H1 (cell line): ENCODE measurements at regions not wholly inside any gene's neighbourhood (a gene's known extent, or its start where the extent isn't known, plus 50 kb on each side); places are given as distances from the start of the nearest gene placed in this dataset.

ENCODE experiments used
- CTCF ChIA-PET: fragments of 300-600 bp; sonication (Branson Sonifier 250); formaldehyde crosslinking; loops from one replicate; lab custom pipeline; 2021; ENCODE audit not compliant: partially characterized antibody; lab: Charles Lee
- POLR2A ChIA-PET: fragments of 300-600 bp; sonication (Branson Sonifier 250); formaldehyde crosslinking; loops from one replicate; lab custom pipeline; 2021; ENCODE audit warnings: inconsistent platforms; ENCODE audit not compliant: partially characterized antibody; lab: Charles Lee
- DNase-seq, 2 experiments: peaks; one replicate each; pipeline versions ENCODE4 v3.0.0 to v3.0.0-alpha.2; 2010 to 2022; ENCODE audit warnings: low spot score in 2 of 2, low read depth in 1 of 2, mixed read lengths in 1 of 2
- FAIRE-seq: peaks from 2 replicates; lab custom pipeline; 2011; peaks lifted over from hg19 to GRCh38; lab: Jason Lieb, UNC
- H2AFZ ChIP-seq: 2 replicates; pipeline ENCODE4 v1.8.1; 2012; ENCODE audit warnings: low read length, inconsistent platforms
- H2AK5ac ChIP-seq: 2 replicates; pipeline ENCODE4 v1.6.1; 2013; ENCODE audit warnings: low read depth, low read length
- H2BK120ac ChIP-seq: replicated peaks from 2 replicates; pipeline ENCODE3; 2013; ENCODE audit warnings: low read depth, low read length, inconsistent platforms
- H2BK12ac ChIP-seq: 2 replicates; pipeline ENCODE4 v1.6.1; 2013; ENCODE audit warnings: low read depth, low read length
- H2BK15ac ChIP-seq: 2 replicates; pipeline ENCODE4 v1.6.1; 2013; ENCODE audit warnings: low read length
- H2BK20ac ChIP-seq: 2 replicates; pipeline ENCODE4 v1.6.1; 2013; ENCODE audit warnings: low read length
- H2BK5ac ChIP-seq: 2 replicates; pipeline ENCODE4 v1.6.1; 2013; ENCODE audit warnings: low read depth, low read length
- H3K14ac ChIP-seq: 2 replicates; pipeline ENCODE4 v1.6.1; 2013; ENCODE audit warnings: inconsistent platforms; ENCODE audit not compliant: insufficient read length
- H3K18ac ChIP-seq: 2 replicates; pipeline ENCODE4 v1.6.1; 2013; ENCODE audit warnings: low read length; ENCODE audit errors: extremely low read depth
- H3K23ac ChIP-seq: 2 replicates; pipeline ENCODE4 v1.6.1; 2013; ENCODE audit warnings: inconsistent platforms; ENCODE audit not compliant: insufficient read length
- H3K23me2 ChIP-seq: 2 replicates; pipeline ENCODE4 v1.6.1; 2013; ENCODE audit warnings: low read depth, low read length
- H3K27ac ChIP-seq: 2 replicates; pipeline ENCODE4 v1.6.1; 2011; ENCODE audit warnings: low read depth, low read length, inconsistent platforms
- H3K27me3 ChIP-seq, 4 experiments: replicated peaks in 1 of 4; 1 replicate in 1 of 4; 2 replicates in 3 of 4; pipeline versions ENCODE4 v1.6.1 to v1.8.1; 2011 to 2013; ENCODE audit warnings: low read length in 3 of 4, mild to moderate bottlenecking in 3 of 4, inconsistent platforms in 2 of 4, mixed read lengths in 2 of 4, moderate library complexity in 1 of 4; ENCODE audit not compliant: control insufficient read depth in 3 of 4, insufficient read depth in 3 of 4; ENCODE audit errors: extremely low read depth in 1 of 4
- H3K36me3 ChIP-seq, 4 experiments: 2 replicates each; pipeline versions ENCODE4 v1.6.1 to v1.8.1; 2011 to 2013; ENCODE audit warnings: mild to moderate bottlenecking in 4 of 4, low read length in 3 of 4, moderate library complexity in 2 of 4, control low read depth in 1 of 4, inconsistent platforms in 1 of 4; ENCODE audit not compliant: insufficient read depth in 4 of 4, control insufficient read depth in 2 of 4
- H3K4ac ChIP-seq: replicated peaks from 2 replicates; pipeline ENCODE3; 2013; ENCODE audit warnings: low read length, low read depth, mixed read lengths, inconsistent platforms; ENCODE audit not compliant: insufficient read length
- H3K4me1 ChIP-seq, 4 experiments: replicated peaks in 1 of 4; 1 replicate in 1 of 4; 2 replicates in 3 of 4; pipeline versions ENCODE4 v1.6.1 to v1.8.1; 2011 to 2013; ENCODE audit warnings: low read length in 3 of 4, inconsistent platforms in 2 of 4, mixed read lengths in 1 of 4; ENCODE audit not compliant: insufficient read depth in 4 of 4, control insufficient read depth in 3 of 4
- H3K4me2 ChIP-seq, 2 experiments: 2 replicates each; pipeline versions ENCODE4 v1.6.1 to v1.8.1; 2011 to 2013; ENCODE audit warnings: low read depth in 2 of 2, low read length in 2 of 2, control low read depth in 1 of 2, inconsistent platforms in 1 of 2, mild to moderate bottlenecking in 1 of 2; ENCODE audit not compliant: insufficient read depth in 1 of 2
- H3K4me3 ChIP-seq, 4 experiments: fragments of 200-600, 300-600 bp in 1 of 4; sonication (generic), shearing (Covaris generic), sonication (Bioruptor Twin) in 1 of 4; 2 replicates each; pipeline versions ENCODE4 v1.5.1 to v1.8.1; 2011 to 2016; ENCODE audit warnings: low read length in 4 of 4, low read depth in 3 of 4, control low read depth in 2 of 4, inconsistent platforms in 2 of 4, mild to moderate bottlenecking in 2 of 4, mixed read lengths in 1 of 4, moderate library complexity in 1 of 4; ENCODE audit not compliant: insufficient read depth in 2 of 4; ENCODE audit errors: extremely low read depth in 1 of 4
- H3K56ac ChIP-seq: replicated peaks from 2 replicates; pipeline ENCODE3; 2013; ENCODE audit warnings: low read depth, mild to moderate bottlenecking, mixed read lengths, low read length, inconsistent platforms; ENCODE audit not compliant: insufficient read length
- H3K79me1 ChIP-seq: 2 replicates; pipeline ENCODE4 v1.6.1; 2013; ENCODE audit warnings: low read depth, low read length, control low read depth
- H3K79me2 ChIP-seq, 2 experiments: 2 replicates each; pipeline versions ENCODE4 v1.6.1 to v1.8.1; 2012 to 2013; ENCODE audit warnings: low read length in 2 of 2, mild to moderate bottlenecking in 2 of 2, inconsistent platforms in 1 of 2; ENCODE audit not compliant: insufficient read depth in 2 of 2, control insufficient read depth in 1 of 2
- H3K9ac ChIP-seq, 4 experiments: replicated peaks in 1 of 4; 1 replicate in 1 of 4; 2 replicates in 3 of 4; pipeline versions ENCODE4 v1.6.1 to v1.8.1; 2011 to 2013; ENCODE audit warnings: low read depth in 3 of 4, low read length in 3 of 4, control low read depth in 2 of 4, mild to moderate bottlenecking in 2 of 4, moderate library complexity in 2 of 4, inconsistent platforms in 1 of 4; ENCODE audit errors: extremely low read depth in 1 of 4
- H3K9me3 ChIP-seq, 2 experiments: 2 replicates each; pipeline versions ENCODE4 v1.6.1 to v1.8.1; 2012 to 2013; ENCODE audit warnings: mild to moderate bottlenecking in 2 of 2, moderate library complexity in 2 of 2, control low read depth in 1 of 2, inconsistent platforms in 1 of 2, low read depth in 1 of 2, low read length in 1 of 2, mixed read lengths in 1 of 2; ENCODE audit not compliant: insufficient read depth in 2 of 2
- H4K20me1 ChIP-seq, 2 experiments: replicated peaks in 1 of 2; 2 replicates each; pipeline versions ENCODE3 to v1.8.1; 2011 to 2013; ENCODE audit warnings: inconsistent platforms in 2 of 2, low read length in 2 of 2, mild to moderate bottlenecking in 1 of 2; ENCODE audit not compliant: insufficient read depth in 2 of 2, control insufficient read depth in 1 of 2
- H4K5ac ChIP-seq: 2 replicates; pipeline ENCODE4 v1.6.1; 2013; ENCODE audit warnings: low read length, low read depth, mixed read lengths, inconsistent platforms; ENCODE audit not compliant: insufficient read length
- H4K8ac ChIP-seq: 2 replicates; pipeline ENCODE4 v1.8.0; 2013; ENCODE audit warnings: mild to moderate bottlenecking, moderate library complexity, low read length, inconsistent platforms; ENCODE audit not compliant: insufficient read depth; ENCODE audit errors: extremely low read depth
- H4K91ac ChIP-seq: replicated peaks from 2 replicates; pipeline ENCODE3; 2013; ENCODE audit warnings: low read length, mixed read lengths, inconsistent platforms; ENCODE audit not compliant: insufficient read length
- ASH2L ChIP-seq: fragments of 200-600, 300-600 bp; sonication (generic); IDR thresholded peaks from one replicate; pipeline ENCODE4 v1.7.1; 2017; ENCODE audit warnings: low read length
- EP300 ChIP-seq, 2 experiments: IDR thresholded peaks; 1 replicate in 1 of 2; 2 replicates in 1 of 2; pipeline ENCODE4 v1.6.1; 2011 to 2012; ENCODE audit warnings: low read depth in 2 of 2, low read length in 2 of 2, mild to moderate bottlenecking in 2 of 2, borderline replicate concordance in 1 of 2, inconsistent platforms in 1 of 2, moderate library complexity in 1 of 2
- KDM1A ChIP-seq: fragments of 200-600, 300-600 bp; sonication (generic); IDR thresholded peaks from 2 replicates; pipeline ENCODE4 v1.7.1; 2016; ENCODE audit warnings: mild to moderate bottlenecking, low read length, borderline replicate concordance
- KDM5A ChIP-seq: fragments of 200-600 bp; IDR thresholded peaks from 2 replicates; pipeline ENCODE4 v1.7.1; 2012; ENCODE audit warnings: mild to moderate bottlenecking, low read length, inconsistent platforms, mixed read lengths
- MAFK ChIP-seq: IDR thresholded peaks from 2 replicates; pipeline ENCODE4 v1.6.1; 2012; ENCODE audit warnings: low read depth, mild to moderate bottlenecking, improper control_type of control experiment, low read length
- POU5F1 ChIP-seq: IDR thresholded peaks from 2 replicates; pipeline ENCODE4 v1.6.1; 2011; ENCODE audit warnings: low read depth, mild to moderate bottlenecking, low read length, moderate library complexity
- RXRA ChIP-seq: IDR thresholded peaks from 2 replicates; pipeline ENCODE4 v1.6.1; 2011; ENCODE audit warnings: low read depth, mild to moderate bottlenecking, low read length, moderate library complexity; ENCODE audit not compliant: insufficient read depth
- SIRT6 ChIP-seq: IDR thresholded peaks from one replicate; pipeline ENCODE4 v1.7.1; 2012; ENCODE audit warnings: low read length, inconsistent platforms
- TAF1 ChIP-seq: IDR thresholded peaks from 2 replicates; pipeline ENCODE4 v1.6.1; 2011; ENCODE audit warnings: mild to moderate bottlenecking, low read depth, low read length
- TAF7 ChIP-seq: optimal IDR thresholded peaks from 2 replicates; pipeline ENCODE3; 2011; ENCODE audit warnings: low read depth, mild to moderate bottlenecking, inconsistent platforms, low read length, moderate library complexity, borderline replicate concordance
- YY1 ChIP-seq: IDR thresholded peaks from 2 replicates; pipeline ENCODE4 v1.6.1; 2011; ENCODE audit warnings: low read depth, mild to moderate bottlenecking, low read length
- WGBS, 2 experiments: shearing (Covaris generic) in 1 of 2; methylation state at CpG; one replicate each; pipeline versions ENCODE4 v1.1.6 to v1.1.7; 2013 to 2015; ENCODE audit warnings: low lambda C conversion rate in 2 of 2, mixed read lengths in 2 of 2, inconsistent platforms in 1 of 2, low coverage in 1 of 2, missing lambda C conversion rate in 1 of 2; ENCODE audit not compliant: insufficient replicate concordance in 2 of 2, insufficient coverage in 1 of 2, insufficient read length in 1 of 2; ENCODE audit errors: extremely low coverage in 1 of 2, missing lambda C conversion rate in 1 of 2; 5-methylcytosine and 5-hydroxymethylcytosine counted together
- TF ChIP-seq, protein P1 (sequence below): IDR thresholded peaks from 2 replicates; pipeline ENCODE4 v1.6.1; 2011; ENCODE audit warnings: low read length, improper control_type of control experiment
- TF ChIP-seq, protein P2 (sequence below): IDR thresholded peaks from 2 replicates; pipeline ENCODE4 v1.6.1; 2012; ENCODE audit warnings: inconsistent platforms
- TF ChIP-seq, protein P3 (sequence below): IDR thresholded peaks from 2 replicates; pipeline ENCODE4 v1.6.1; 2012; ENCODE audit warnings: inconsistent platforms

DNA sequence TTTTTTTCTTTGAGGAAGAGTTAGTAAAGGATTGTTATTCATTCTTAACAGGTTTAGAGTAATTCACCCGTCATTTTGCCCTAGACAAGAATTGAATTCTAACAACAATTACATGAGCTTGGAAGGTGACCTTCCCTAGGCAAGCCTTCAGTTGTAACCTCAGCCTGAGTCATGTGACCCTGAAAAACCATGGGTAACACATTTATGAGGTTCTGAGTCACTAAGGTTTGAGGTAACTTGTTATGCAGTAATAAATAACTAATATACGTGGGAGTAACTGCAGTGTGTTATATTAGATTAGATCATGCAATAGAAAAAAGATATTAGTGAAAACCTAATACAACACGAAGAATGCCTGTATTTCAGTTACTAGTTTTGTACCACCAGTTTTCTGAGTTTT lies 237.6 kb upstream of the NDN start:
- Histone ChIP-seq H3K27ac (no peak overlapping the region), H4K5ac (no peak overlapping the region), H2BK5ac (no peak overlapping the region), H2BK120ac (no peak overlapping the region), H3K79me1 (no peaks in the 10 kb centered on the region), H3K4me2 (no peak overlapping the region), H2BK15ac (no peak overlapping the region), H3K4ac (no peak overlapping the region), H2BK20ac (no peak overlapping the region), H3K18ac (no peak overlapping the region), H3K9me3 (peaks cover 12 to 26% of the 10 kb centered on the region in 2 experiments), H4K20me1 (no peaks in the 10 kb centered on the region), H4K8ac (no peak overlapping the region), H2AFZ (no peak overlapping the region), H3K4me3 (no peak overlapping the region), H3K56ac (no peak overlapping the region), H3K79me2 (no peaks in the 10 kb centered on the region), H3K23me2 (no peaks in the 10 kb centered on the region), H3K27me3 (no peaks in the 10 kb centered on the region), H2BK12ac (no peak overlapping the region), H3K36me3 (no peaks in the 10 kb centered on the region), H3K14ac (no peak overlapping the region), H4K91ac (no peak overlapping the region), H3K23ac (no peak overlapping the region), H2AK5ac (no peak overlapping the region), H3K9ac (no peak overlapping the region), H3K4me1 (no peaks in the 10 kb centered on the region)
- CTCF ChIA-PET, result no interaction called here
- POLR2A ChIA-PET, result no interaction called here
- DNase-seq (no peak), FAIRE-seq (no peak)
- WGBS, 2 experiments, result 83% methylated on average over 3 of the region's 3 CpGs; no CpG with 5 or more reads in 1 of the 2 experiments
- TF ChIP-seq KDM5A, result no peak
- no peak for TF ChIP-seq POU5F1
- no peak for TF ChIP-seq ASH2L
- no peak for TF ChIP-seq TAF1
- TF ChIP-seq, protein P1, sequence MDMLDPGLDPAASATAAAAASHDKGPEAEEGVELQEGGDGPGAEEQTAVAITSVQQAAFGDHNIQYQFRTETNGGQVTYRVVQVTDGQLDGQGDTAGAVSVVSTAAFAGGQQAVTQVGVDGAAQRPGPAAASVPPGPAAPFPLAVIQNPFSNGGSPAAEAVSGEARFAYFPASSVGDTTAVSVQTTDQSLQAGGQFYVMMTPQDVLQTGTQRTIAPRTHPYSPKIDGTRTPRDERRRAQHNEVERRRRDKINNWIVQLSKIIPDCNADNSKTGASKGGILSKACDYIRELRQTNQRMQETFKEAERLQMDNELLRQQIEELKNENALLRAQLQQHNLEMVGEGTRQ, result no peak
- no peak for TF ChIP-seq RXRA
- no peak for TF ChIP-seq YY1
- TF ChIP-seq KDM1A, result no peak
- TF ChIP-seq SIRT6, result no peak
- TF ChIP-seq EP300 (IDR thresholded peaks at IDR 0.05; ENCODE audit: borderline replicate concordance in 1 of 2, low read depth in 2 of 2, low read length in 2 of 2), result no peak
- TF ChIP-seq TAF7, result no peak
- TF ChIP-seq MAFK, result no peak
- TF ChIP-seq, protein P2, sequence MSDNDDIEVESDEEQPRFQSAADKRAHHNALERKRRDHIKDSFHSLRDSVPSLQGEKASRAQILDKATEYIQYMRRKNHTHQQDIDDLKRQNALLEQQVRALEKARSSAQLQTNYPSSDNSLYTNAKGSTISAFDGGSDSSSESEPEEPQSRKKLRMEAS, result no peak
- TF ChIP-seq, protein P3, sequence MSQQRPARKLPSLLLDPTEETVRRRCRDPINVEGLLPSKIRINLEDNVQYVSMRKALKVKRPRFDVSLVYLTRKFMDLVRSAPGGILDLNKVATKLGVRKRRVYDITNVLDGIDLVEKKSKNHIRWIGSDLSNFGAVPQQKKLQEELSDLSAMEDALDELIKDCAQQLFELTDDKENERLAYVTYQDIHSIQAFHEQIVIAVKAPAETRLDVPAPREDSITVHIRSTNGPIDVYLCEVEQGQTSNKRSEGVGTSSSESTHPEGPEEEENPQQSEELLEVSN, result no peak
